Ishikawa (cell line): ENCODE measurements at regions not wholly inside any gene's neighbourhood (a gene's known extent, or its start where the extent isn't known, plus 50 kb on each side); places are given as distances from the start of the nearest gene placed in this dataset.

Source experiments
- EP300 ChIP-seq: IDR thresholded peaks from 2 replicates; pipeline ENCODE4 v1.6.1; 2012; ENCODE audit warnings: borderline replicate concordance
- NFIC ChIP-seq: IDR thresholded peaks from 2 replicates; pipeline ENCODE4 v1.6.1; 2012

DNA sequence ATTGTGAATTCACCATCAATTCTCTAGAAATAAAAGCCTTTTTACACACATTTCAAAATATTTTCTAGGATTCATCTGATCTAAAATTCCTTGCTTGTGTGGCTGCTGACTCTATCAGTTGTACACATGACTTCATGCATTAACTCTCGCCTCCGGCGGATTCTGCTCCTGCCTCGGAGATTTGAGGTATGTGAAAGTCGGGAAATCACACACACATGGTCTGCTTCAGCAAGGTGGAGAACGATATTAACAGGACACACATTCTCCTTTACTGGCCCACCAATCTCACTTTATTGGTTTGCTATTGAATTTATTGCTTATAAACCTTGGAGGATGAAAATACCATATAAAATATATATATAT lies 855.7 kb downstream of the SLITRK5 start:
- TF ChIP-seq EP300 (no peak), NFIC (no peak)
